ENCODE measurements at regions not wholly inside any gene's neighbourhood (a gene's known extent, or its start where the extent isn't known, plus 50 kb on each side); places are given as distances from the start of the nearest gene placed in this dataset.

GRCh38 chr9:88697764-88698432 lies 162.9 kb downstream of the NXNL2 start (continued):
- TF ChIP-seq E2F6 (IDR thresholded peaks at IDR 0.05) = no peak
- no peak for TF ChIP-seq NANOG (IDR thresholded peaks at IDR 0.05; ENCODE audit: insufficient read depth, low read depth, low read length, poor library complexity, severe bottlenecking)

All from H1 (cell line).